Activated CD8-positive, alpha-beta memory T cell treated with anti-CD3 and anti-CD28 coated beads, Interleukin-2, amount 50 U/mL, for 24 hours (primary cell): ENCODE measurements at regions not wholly inside any gene's neighbourhood (a gene's known extent, or its start where the extent isn't known, plus 50 kb on each side); places are given as distances from the start of the nearest gene placed in this dataset.

Experiments
- DNase-seq: peaks from one replicate; pipeline ENCODE4 v3.0.0-alpha.2; 2020; ENCODE audit errors: extremely low read depth

- no peak for DNase-seq
Measured at GRCh38 chr13:44273991-44274770, 99.4 kb upstream of the SERP2 start.

- no peak for DNase-seq
Measured at GRCh38 chr13:44274771-44275205, 98.8 kb upstream of the SERP2 start.

GRCh38 chr13:44275381-44275780 is 98.2 kb upstream of the SERP2 start:
- no peak for DNase-seq

- no peak for DNase-seq
Measured at GRCh38 chr13:44276061-44276460, 97.6 kb upstream of the SERP2 start.

GRCh38 chr13:44277459-44277858 is 96.2 kb upstream of the SERP2 start:
- DNase-seq: no peak

GRCh38 chr13:44278166-44278565 is 95.5 kb upstream of the SERP2 start:
- no peak for DNase-seq

GRCh38 chr13:44280456-44280855 is 93.2 kb upstream of the SERP2 start:
- DNase-seq: no peak

GRCh38 chr13:44281252-44282000 is 92.2 kb upstream of the SERP2 start:
- no peak for DNase-seq

GRCh38 chr13:44283600-44283999 is 90.0 kb upstream of the SERP2 start:
- DNase-seq: no peak

- DNase-seq: no peak
Measured at GRCh38 chr13:44287958-44288357, 85.7 kb upstream of the SERP2 start.

GRCh38 chr13:44292545-44292944 is 81.1 kb upstream of the SERP2 start:
- no peak for DNase-seq

GRCh38 chr13:44293374-44293773 is 80.2 kb upstream of the SERP2 start:
- DNase-seq: no peak

GRCh38 chr13:44293908-44294735 is 79.5 kb upstream of the SERP2 start:
- DNase-seq: no peak

GRCh38 chr13:44294876-44295275 is 78.7 kb upstream of the SERP2 start:
- no peak for DNase-seq

GRCh38 chr13:44296856-44297255 is 76.8 kb upstream of the SERP2 start:
- DNase-seq: no peak

GRCh38 chr13:44298314-44298713 is 75.3 kb upstream of the SERP2 start:
- no peak for DNase-seq

GRCh38 chr13:44299152-44299943 is 74.3 kb upstream of the SERP2 start:
- DNase-seq: no peak

GRCh38 chr13:44300895-44301638 is 72.6 kb upstream of the SERP2 start:
- DNase-seq: no peak

- DNase-seq: no peak
Measured at GRCh38 chr13:44301639-44302015, 72.0 kb upstream of the SERP2 start.

GRCh38 chr13:44302233-44302632 is 71.4 kb upstream of the SERP2 start:
- DNase-seq: no peak
